ENCODE measurements at regions not wholly inside any gene's neighbourhood (a gene's known extent, or its start where the extent isn't known, plus 50 kb on each side); places are given as distances from the start of the nearest gene placed in this dataset.
"Not testable (repeated sequence)": the region's sequence is repeated elsewhere in the genome, so short reads cannot be mapped to it uniquely, and the experiment has no call there.

DNA sequence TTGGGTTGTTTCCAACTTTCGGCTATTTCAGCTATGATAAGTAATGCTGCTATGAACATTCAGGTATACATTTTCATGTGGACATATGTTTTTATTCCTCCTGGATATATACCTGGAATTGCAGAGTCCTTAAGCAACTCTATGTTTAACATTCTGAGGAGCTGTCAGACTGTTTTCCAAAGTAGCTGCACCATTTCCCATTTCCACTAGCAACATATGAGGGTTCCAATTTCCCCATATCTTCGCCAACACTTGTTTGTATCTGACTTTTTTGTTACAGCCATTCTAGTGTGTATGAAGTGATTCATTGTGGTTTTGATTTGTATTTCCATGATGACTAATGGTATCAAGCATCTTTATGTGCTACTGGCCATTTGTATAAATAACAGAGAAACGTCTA lies 295.7 kb downstream of the CEP170 start:
- H3K27ac Mint-ChIP-seq, ATAC-seq, H3K4me3 Mint-ChIP-seq, H3K36me3 Mint-ChIP-seq, H3K4me1 Mint-ChIP-seq, H3K9me3 Mint-ChIP-seq: not testable (repeated sequence)
- peaks cover 13% of the 10 kb centered on the region for H3K27me3 Mint-ChIP-seq

GRCh38 chr1:242954945-242955344 lies 300.1 kb downstream of the CEP170 start:
- not testable (repeated sequence) for H3K4me1 Mint-ChIP-seq, H3K36me3 Mint-ChIP-seq, H3K9me3 Mint-ChIP-seq, ATAC-seq, H3K27me3 Mint-ChIP-seq, H3K4me3 Mint-ChIP-seq, H3K27ac Mint-ChIP-seq

- Mint-ChIP-seq H3K4me3 (no peak overlapping the region), H3K27ac (no peak overlapping the region), H3K9me3 (peaks cover 11% of the 10 kb centered on the region), H3K4me1 (no peaks in the 10 kb centered on the region), H3K36me3 (no peaks in the 10 kb centered on the region), H3K27me3 (peaks cover 33% of the 10 kb centered on the region)
- no peak for ATAC-seq
Observed at GRCh38 chr1:242946206-242946605, 308.9 kb downstream of the CEP170 start.

DNA sequence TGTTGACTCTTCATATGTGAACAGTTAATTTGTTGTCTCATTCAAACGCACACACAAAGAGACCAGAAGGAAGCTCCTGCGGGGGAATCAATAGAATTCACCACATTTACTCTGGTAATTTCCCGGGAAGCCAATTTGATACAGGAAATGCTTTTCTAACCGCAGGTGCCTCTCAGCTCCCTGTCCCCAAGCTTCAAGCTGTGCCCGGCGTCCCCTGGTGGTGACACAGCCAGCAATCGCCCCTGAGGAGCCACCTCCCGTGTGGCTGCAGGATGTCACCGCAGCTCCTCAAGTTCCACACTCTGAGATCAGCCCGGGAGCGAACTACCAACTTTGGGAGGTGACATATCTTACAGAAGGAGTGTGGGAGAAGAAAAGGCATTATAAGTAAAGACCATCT lies 318.4 kb downstream of the CEP170 start:
- not testable (repeated sequence) for H3K27ac Mint-ChIP-seq, H3K9me3 Mint-ChIP-seq, H3K36me3 Mint-ChIP-seq, ATAC-seq, H3K4me1 Mint-ChIP-seq, H3K4me3 Mint-ChIP-seq
- peaks cover 28% of the 10 kb centered on the region for H3K27me3 Mint-ChIP-seq

- ATAC-seq, H3K4me1 Mint-ChIP-seq, H3K4me3 Mint-ChIP-seq, H3K27me3 Mint-ChIP-seq, H3K36me3 Mint-ChIP-seq, H3K9me3 Mint-ChIP-seq, H3K27ac Mint-ChIP-seq: not testable (repeated sequence)
Observed at GRCh38 chr1:242924717-242925116, 330.4 kb downstream of the CEP170 start.

DNA sequence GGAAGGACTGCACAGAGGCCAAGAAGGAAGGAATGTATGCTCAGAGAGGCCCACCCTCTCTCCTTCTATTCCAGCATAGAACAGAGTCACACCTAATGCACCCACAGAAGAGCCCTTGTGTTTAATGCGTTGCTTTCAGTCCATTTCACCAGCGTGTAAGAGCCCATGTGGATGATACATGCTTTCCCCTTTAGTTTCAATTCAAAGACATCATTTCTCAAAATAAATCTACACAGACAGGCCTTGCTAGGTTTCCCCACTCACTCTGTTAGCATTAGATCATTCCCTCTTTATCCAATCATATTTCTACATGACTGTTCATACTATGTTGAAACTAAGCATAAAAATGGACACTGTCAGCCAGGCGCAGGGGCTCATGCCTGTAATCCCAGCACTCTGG lies 331.5 kb downstream of the CEP170 start:
- ATAC-seq, H3K4me1 Mint-ChIP-seq, H3K9me3 Mint-ChIP-seq: not testable (repeated sequence)

GRCh38 chr1:242914729-242915128 lies 340.4 kb downstream of the CEP170 start:
- not testable (repeated sequence) for ATAC-seq, H3K9me3 Mint-ChIP-seq, H3K4me1 Mint-ChIP-seq, H3K36me3 Mint-ChIP-seq, H3K4me3 Mint-ChIP-seq, H3K27ac Mint-ChIP-seq
- H3K27me3 Mint-ChIP-seq: peaks cover 17% of the 10 kb centered on the region

More for the DNA sequence above, 331.5 kb downstream of the CEP170 start:
- not testable (repeated sequence) for H3K36me3 Mint-ChIP-seq, H3K27me3 Mint-ChIP-seq, H3K27ac Mint-ChIP-seq, H3K4me3 Mint-ChIP-seq

DNA sequence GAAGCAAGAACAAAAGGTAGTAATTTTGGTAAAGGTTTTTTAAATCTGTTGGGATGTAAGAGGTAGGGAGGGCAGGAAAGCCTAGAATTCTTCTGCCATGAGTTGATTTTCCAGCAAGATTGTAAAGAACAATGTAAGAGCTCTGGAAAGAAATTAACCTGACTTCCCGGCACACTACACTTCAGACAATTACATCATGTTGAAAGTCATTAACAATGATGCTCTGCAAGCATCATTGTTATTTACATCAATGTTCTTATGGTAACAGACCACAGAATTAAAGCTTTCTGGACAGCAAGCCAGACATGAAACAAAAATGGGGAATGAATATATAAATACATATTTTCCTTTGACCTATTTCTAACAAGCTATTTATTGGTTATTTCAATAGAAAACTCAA lies 342.2 kb downstream of the CEP170 start:
- not testable (repeated sequence) for H3K4me3 Mint-ChIP-seq, ATAC-seq, H3K4me1 Mint-ChIP-seq, H3K27ac Mint-ChIP-seq, H3K36me3 Mint-ChIP-seq, H3K9me3 Mint-ChIP-seq
- peaks cover 17% of the 10 kb centered on the region for H3K27me3 Mint-ChIP-seq

DNA sequence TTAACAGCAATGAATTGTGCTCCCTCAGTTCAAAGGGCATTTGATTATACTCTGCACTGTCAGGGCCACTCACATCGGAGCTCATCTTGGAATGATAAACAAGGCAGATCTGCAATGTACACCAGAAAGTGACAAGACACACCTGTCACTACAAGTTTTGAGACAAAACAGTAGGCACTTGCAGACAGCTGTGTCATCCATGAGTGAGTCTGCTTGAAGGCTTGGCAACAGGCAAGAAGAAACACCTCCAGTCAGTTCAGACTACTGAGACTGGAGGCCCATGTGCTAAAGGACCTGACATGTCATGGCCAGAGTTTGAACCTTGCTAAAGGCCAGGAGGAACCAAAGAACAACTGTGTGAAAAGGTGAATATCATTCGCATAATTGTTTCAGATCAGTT lies 354.5 kb downstream of the CEP170 start:
- ATAC-seq, H3K27ac Mint-ChIP-seq, H3K9me3 Mint-ChIP-seq, H3K4me1 Mint-ChIP-seq, H3K27me3 Mint-ChIP-seq, H3K4me3 Mint-ChIP-seq, H3K36me3 Mint-ChIP-seq: not testable (repeated sequence)

GRCh38 chr1:242890192-242890741 lies 364.8 kb downstream of the CEP170 start:
- Mint-ChIP-seq H3K4me3 (no peak overlapping the region), H3K4me1 (no peaks in the 10 kb centered on the region), H3K9me3 (no peaks in the 10 kb centered on the region), H3K27me3 (peaks cover 29% of the 10 kb centered on the region), H3K27ac (no peak overlapping the region), H3K36me3 (no peaks in the 10 kb centered on the region)
- no peak for ATAC-seq

DNA sequence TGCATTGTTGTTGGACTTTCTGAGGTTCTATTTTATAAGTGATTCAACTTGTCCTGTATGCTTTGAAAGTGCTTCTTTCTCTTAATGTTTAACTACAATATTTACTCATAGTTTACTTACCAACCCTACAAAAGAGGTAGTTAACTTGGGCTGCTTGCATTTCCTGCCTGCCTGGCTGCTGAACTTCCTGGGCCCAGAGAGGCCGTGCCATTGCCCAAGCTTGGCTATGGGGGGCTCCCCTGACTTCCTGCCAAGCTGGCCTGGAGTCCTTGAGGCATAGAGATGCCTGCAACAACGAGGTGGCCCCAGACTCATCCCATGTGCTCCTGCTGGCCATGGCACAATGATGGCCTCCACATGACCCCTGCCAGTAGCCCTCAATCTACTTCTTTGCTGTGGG lies 361.6 kb upstream of the PLD5 start:
- H3K36me3 Mint-ChIP-seq: no peaks in the 10 kb centered on the region
- H3K4me3 Mint-ChIP-seq: no peak overlapping the region
- H3K27me3 Mint-ChIP-seq: peaks cover 30% of the 10 kb centered on the region
- no peak for ATAC-seq
- peaks cover 11% of the 10 kb centered on the region for H3K4me1 Mint-ChIP-seq
- no peaks in the 10 kb centered on the region for H3K9me3 Mint-ChIP-seq
- H3K27ac Mint-ChIP-seq: no peak overlapping the region

- H3K27ac Mint-ChIP-seq, H3K36me3 Mint-ChIP-seq, H3K4me3 Mint-ChIP-seq, ATAC-seq, H3K9me3 Mint-ChIP-seq: not testable (repeated sequence)
- peaks cover 19% of the 10 kb centered on the region for H3K27me3 Mint-ChIP-seq
- H3K4me1 Mint-ChIP-seq: peaks cover 11% of the 10 kb centered on the region
Observed at GRCh38 chr1:242880022-242880421, 355.5 kb upstream of the PLD5 start.

DNA sequence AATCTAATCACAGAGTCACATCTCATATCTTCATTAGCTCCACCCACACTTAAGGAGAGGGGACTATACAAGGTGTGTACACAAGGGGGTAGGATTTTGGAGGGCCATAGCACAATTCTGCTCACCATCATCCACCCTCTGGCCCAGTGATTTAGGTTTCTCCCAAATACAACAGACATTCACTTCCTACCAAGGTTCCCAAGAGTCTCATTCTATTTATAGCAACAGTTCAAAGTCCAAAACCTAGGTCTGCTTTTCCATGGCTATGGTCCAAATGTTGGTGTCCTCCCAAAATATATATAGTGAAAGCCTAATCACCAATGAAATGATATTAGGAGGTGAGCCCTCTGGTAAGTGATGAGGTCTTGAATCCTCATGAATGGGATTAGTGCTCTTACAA lies 353.2 kb upstream of the PLD5 start:
- Mint-ChIP-seq H3K9me3 (no peaks in the 10 kb centered on the region), H3K27me3 (peaks cover 9% of the 10 kb centered on the region), H3K27ac (no peak overlapping the region), H3K36me3 (no peaks in the 10 kb centered on the region), H3K4me1 (no peaks in the 10 kb centered on the region), H3K4me3 (no peak overlapping the region)
- no peak for ATAC-seq

DNA sequence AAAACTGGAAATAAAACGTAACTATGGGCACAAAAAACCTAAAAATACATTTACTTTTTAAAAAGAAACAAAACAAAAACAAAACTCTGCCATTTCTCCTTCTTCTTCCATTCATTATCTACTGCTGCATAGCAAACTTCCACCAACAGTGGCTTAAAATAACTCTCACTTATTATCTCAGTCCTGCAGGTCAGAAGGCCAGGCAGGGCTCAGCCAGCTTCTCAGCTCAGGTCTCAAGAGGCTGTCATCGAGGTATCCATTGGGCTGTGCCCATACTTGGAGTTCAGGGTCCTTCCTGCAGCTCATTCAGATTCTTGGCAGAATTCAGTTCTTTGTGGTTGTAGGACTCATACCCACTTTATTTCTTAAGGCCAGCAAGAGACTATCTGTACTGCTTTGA lies 352.7 kb upstream of the PLD5 start:
- Mint-ChIP-seq H3K27ac (no peak overlapping the region), H3K27me3 (peaks cover 8% of the 10 kb centered on the region), H3K9me3 (no peaks in the 10 kb centered on the region), H3K4me3 (no peak overlapping the region), H3K36me3 (no peaks in the 10 kb centered on the region), H3K4me1 (no peaks in the 10 kb centered on the region)
- no peak for ATAC-seq

GRCh38 chr1:242876030-242876429 lies 351.5 kb upstream of the PLD5 start:
- H3K4me1 Mint-ChIP-seq: no peaks in the 10 kb centered on the region
- H3K36me3 Mint-ChIP-seq: no peaks in the 10 kb centered on the region
- peaks cover 15% of the 10 kb centered on the region for H3K27me3 Mint-ChIP-seq
- no peaks in the 10 kb centered on the region for H3K9me3 Mint-ChIP-seq
- H3K27ac Mint-ChIP-seq: no peak overlapping the region
- ATAC-seq: no peak
- no peak overlapping the region for H3K4me3 Mint-ChIP-seq

DNA sequence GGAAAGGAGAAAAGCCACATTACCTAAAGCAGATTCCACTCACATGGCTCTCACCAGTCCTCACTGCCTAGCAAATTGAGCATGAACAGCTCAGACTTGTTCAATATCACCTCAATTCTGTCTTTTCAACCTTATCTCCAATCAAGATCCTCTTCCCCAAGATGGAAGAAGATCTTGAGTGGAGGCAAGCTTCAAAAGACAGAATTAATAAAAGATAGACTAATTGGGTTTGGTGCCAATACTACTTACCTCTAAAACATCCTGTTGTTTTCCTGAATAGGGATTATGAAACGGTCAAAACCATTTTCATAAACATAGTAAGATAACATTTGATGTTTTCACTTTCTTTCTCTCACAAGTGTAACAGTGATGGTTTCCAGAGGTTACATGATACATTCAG lies 349.2 kb upstream of the PLD5 start:
- no peak for ATAC-seq
- no peaks in the 10 kb centered on the region for H3K9me3 Mint-ChIP-seq
- H3K36me3 Mint-ChIP-seq: no peaks in the 10 kb centered on the region
- no peak overlapping the region for H3K4me3 Mint-ChIP-seq
- peaks cover 7% of the 10 kb centered on the region for H3K27me3 Mint-ChIP-seq
- no peak overlapping the region for H3K27ac Mint-ChIP-seq
- no peaks in the 10 kb centered on the region for H3K4me1 Mint-ChIP-seq

- Mint-ChIP-seq H3K27ac (no peak overlapping the region), H3K9me3 (no peaks in the 10 kb centered on the region), H3K27me3 (peaks cover 7% of the 10 kb centered on the region), H3K4me1 (no peaks in the 10 kb centered on the region), H3K36me3 (no peaks in the 10 kb centered on the region), H3K4me3 (no peak overlapping the region)
- no peak for ATAC-seq
Observed at GRCh38 chr1:242872521-242872920, 348.0 kb upstream of the PLD5 start.
